GM23338 (cell line): ENCODE measurements at regions not wholly inside any gene's neighbourhood (a gene's known extent, or its start where the extent isn't known, plus 50 kb on each side); places are given as distances from the start of the nearest gene placed in this dataset.
A peak's percentile ranks its signal among the peaks of the same experiment; 100 is the strongest.

Experiments
- ATAC-seq: fragments of 200-7000 bp; cut with Tn5 transposase; 3 replicates; pipeline ENCODE4 v1.9.1; 2020
- DNase-seq: peaks from one replicate; pipeline ENCODE4 v3.0.0-alpha.2; 2015; ENCODE audit warnings: low spot score
- H2AFZ ChIP-seq: fragments of 200-600 bp; sonication (generic); 2 replicates; pipeline ENCODE4 v1.8.0; 2016; ENCODE audit warnings: antibody characterized with exemption, mild to moderate bottlenecking, moderate library complexity
- H3F3A ChIP-seq: fragments of 200-600 bp; sonication (generic); replicated peaks from 2 replicates; pipeline ENCODE4 v1.8.0; 2017; ENCODE audit warnings: antibody characterized with exemption, mixed run types, low read depth
- H3K27ac ChIP-seq: fragments of 200-600 bp; sonication (generic); 2 replicates; pipeline ENCODE4 v1.6.1; 2016; ENCODE audit warnings: low read depth
- H3K27me3 ChIP-seq: fragments of 200-600 bp; sonication (generic); 2 replicates; pipeline ENCODE4 v1.8.0; 2016; ENCODE audit warnings: mild to moderate bottlenecking, mixed run types, moderate library complexity; ENCODE audit not compliant: insufficient read depth
- H3K36me3 ChIP-seq: fragments of 200-600 bp; sonication (generic); 2 replicates; pipeline ENCODE4 v1.8.0; 2016; ENCODE audit warnings: mild to moderate bottlenecking; ENCODE audit not compliant: insufficient read depth
- H3K4me1 ChIP-seq: fragments of 200-600 bp; sonication (generic); 2 replicates; pipeline ENCODE4 v1.8.0; 2016; ENCODE audit warnings: mild to moderate bottlenecking, moderate library complexity; ENCODE audit not compliant: insufficient read depth
- H3K4me2 ChIP-seq: fragments of 200-600 bp; sonication (generic); 2 replicates; pipeline ENCODE4 v1.7.1; 2017; ENCODE audit warnings: mixed run types
- H3K4me3 ChIP-seq: fragments of 200-600 bp; sonication (generic); 2 replicates; pipeline ENCODE4 v1.6.1; 2016; ENCODE audit warnings: mixed run types
- H3K79me2 ChIP-seq: fragments of 200-600 bp; sonication (generic); replicated peaks from 2 replicates; pipeline ENCODE4 v1.8.0; 2017; ENCODE audit warnings: mild to moderate bottlenecking; ENCODE audit not compliant: insufficient read depth
- H3K9me2 ChIP-seq: fragments of 200-600 bp; sonication (generic); 2 replicates; pipeline ENCODE4 v1.8.0; 2017; ENCODE audit not compliant: insufficient read depth
- H4K20me1 ChIP-seq: fragments of 200-600 bp; sonication (generic); replicated peaks from 2 replicates; pipeline ENCODE4 v1.8.0; 2017; ENCODE audit warnings: mild to moderate bottlenecking; ENCODE audit not compliant: insufficient read depth
- H3K27ac Mint-ChIP-seq: 2 replicates; pipeline ENCODE4 v1.8.0; 2020; ENCODE audit warnings: inconsistent platforms, mild to moderate bottlenecking, moderate library complexity, mixed read lengths
- H3K27me3 Mint-ChIP-seq: 3 replicates; pipeline ENCODE4 v1.8.0; 2022; ENCODE audit warnings: low read depth, mild to moderate bottlenecking, moderate library complexity, mixed read lengths, inconsistent platforms; ENCODE audit not compliant: insufficient read depth, poor library complexity
- H3K36me3 Mint-ChIP-seq: 3 replicates; pipeline ENCODE4 v1.8.0; 2021; ENCODE audit warnings: low read depth, mild to moderate bottlenecking, inconsistent platforms, moderate library complexity, mixed read lengths
- H3K4me1 Mint-ChIP-seq: 3 replicates; pipeline ENCODE4 v1.8.0; 2020; ENCODE audit warnings: mild to moderate bottlenecking, inconsistent platforms, mixed read lengths
- H3K4me3 Mint-ChIP-seq: 3 replicates; pipeline ENCODE4 v1.8.0; 2021; ENCODE audit warnings: moderate library complexity, mild to moderate bottlenecking, inconsistent platforms, mixed read lengths
- H3K9me3 Mint-ChIP-seq: 3 replicates; pipeline ENCODE4 v1.8.0; 2020; ENCODE audit warnings: moderate library complexity, mild to moderate bottlenecking, inconsistent platforms, mixed read lengths
- CREB1 ChIP-seq: fragments of 250-450 bp; sonication (Bioruptor Pico); IDR thresholded peaks from 2 replicates; pipeline ENCODE4 v1.5.0; 2020; ENCODE audit warnings: low read depth, mild to moderate bottlenecking, moderate library complexity
- EZH2phosphoT487 ChIP-seq: fragments of 200-600 bp; sonication (generic); IDR thresholded peaks from one replicate; pipeline ENCODE4 v1.8.1; 2018; ENCODE audit warnings: antibody characterized with exemption; ENCODE audit not compliant: unreplicated experiment
- JUNB ChIP-seq: IDR thresholded peaks from one replicate; pipeline ENCODE4 v1.6.1; 2016; ENCODE audit warnings: antibody characterized with exemption; ENCODE audit not compliant: unreplicated experiment
- STAT1 ChIP-seq: IDR thresholded peaks from one replicate; pipeline ENCODE4 v1.6.1; 2016; ENCODE audit warnings: antibody characterized with exemption; ENCODE audit not compliant: unreplicated experiment
- ZNF114 ChIP-seq: fragments of 250-450 bp; sonication (Bioruptor Pico); IDR thresholded peaks from 2 replicates; pipeline ENCODE4 v1.5.0; 2020; ENCODE audit warnings: mild to moderate bottlenecking, moderate library complexity
- ZNF331 ChIP-seq: fragments of 250-450 bp; sonication (Bioruptor Pico); IDR thresholded peaks from 2 replicates; pipeline ENCODE4 v1.5.0; 2020; ENCODE audit warnings: low read depth, mild to moderate bottlenecking, moderate library complexity
- TF ChIP-seq, protein P1 (sequence below), 2 experiments: fragments of 200-600 bp in 1 of 2; sonication (generic) in 1 of 2; conservative IDR thresholded peaks; 2 replicates each; pipeline versions ENCODE4 v1.5.1 to v1.6.1; 2016 to 2017; ENCODE audit warnings: antibody characterized with exemption in 2 of 2, low read depth in 2 of 2, mild to moderate bottlenecking in 2 of 2, moderate library complexity in 1 of 2
- TF ChIP-seq, protein P2 (sequence below): IDR thresholded peaks from 2 replicates; pipeline ENCODE4 v1.6.1; 2016; ENCODE audit warnings: antibody characterized with exemption

DNA sequence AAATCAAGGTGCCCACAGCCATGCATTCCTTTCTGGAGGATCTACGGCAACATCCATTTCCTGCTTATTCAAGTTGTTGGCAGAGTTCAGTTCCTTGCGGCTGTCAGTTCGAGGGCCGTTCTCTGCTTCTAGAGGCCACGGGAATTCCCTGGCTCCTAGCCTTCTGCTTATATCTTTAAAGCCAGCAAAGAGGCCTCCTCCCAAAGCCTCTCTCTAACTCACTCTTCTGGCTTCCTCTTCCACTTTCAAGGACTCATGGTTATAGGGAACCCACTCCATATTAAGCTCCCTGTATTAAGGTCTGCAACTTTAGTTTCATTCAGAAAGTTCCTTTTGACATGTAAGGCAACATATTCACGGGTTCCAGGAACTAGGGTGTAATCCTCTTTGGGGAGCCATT lies 150.1 kb upstream of the RMP24 start:
- Histone ChIP-seq H3F3A (no peaks in the 10 kb centered on the region), H3K79me2 (no peaks in the 10 kb centered on the region), H3K4me2 (no peak overlapping the region), H3K27ac (no peak overlapping the region), H3K4me1 (peaks cover 23% of the 10 kb centered on the region), H3K36me3 (no peaks in the 10 kb centered on the region), H3K9me2 (0 out of 2 replicates have a peak, but pooled peaks cover 2% of the 10 kb centered on the region), H3K27me3 (no peaks in the 10 kb centered on the region), H2AFZ (no peak overlapping the region), H4K20me1 (no peaks in the 10 kb centered on the region), H3K4me3 (no peak overlapping the region)
- H3K4me1 Mint-ChIP-seq: peaks cover 32% of the 10 kb centered on the region
- no peak for ATAC-seq
- peaks cover 5% of the 10 kb centered on the region; the same call in 2 of the 3 replicates for H3K36me3 Mint-ChIP-seq
- H3K4me3 Mint-ChIP-seq: no peak overlapping the region
- DNase-seq: peak; percentile 27
- H3K27ac Mint-ChIP-seq: no peak overlapping the region
- no peaks in the 10 kb centered on the region for H3K27me3 Mint-ChIP-seq
- H3K9me3 Mint-ChIP-seq: peaks cover 7% of the 10 kb centered on the region; the same call in 2 of the 3 replicates
- TF ChIP-seq ZNF114 (CRISPR knock-in tag) (no peak), CREB1 (CRISPR knock-in tag) (no peak), EZH2phosphoT487 (no peak)
- TF ChIP-seq, protein P1, sequence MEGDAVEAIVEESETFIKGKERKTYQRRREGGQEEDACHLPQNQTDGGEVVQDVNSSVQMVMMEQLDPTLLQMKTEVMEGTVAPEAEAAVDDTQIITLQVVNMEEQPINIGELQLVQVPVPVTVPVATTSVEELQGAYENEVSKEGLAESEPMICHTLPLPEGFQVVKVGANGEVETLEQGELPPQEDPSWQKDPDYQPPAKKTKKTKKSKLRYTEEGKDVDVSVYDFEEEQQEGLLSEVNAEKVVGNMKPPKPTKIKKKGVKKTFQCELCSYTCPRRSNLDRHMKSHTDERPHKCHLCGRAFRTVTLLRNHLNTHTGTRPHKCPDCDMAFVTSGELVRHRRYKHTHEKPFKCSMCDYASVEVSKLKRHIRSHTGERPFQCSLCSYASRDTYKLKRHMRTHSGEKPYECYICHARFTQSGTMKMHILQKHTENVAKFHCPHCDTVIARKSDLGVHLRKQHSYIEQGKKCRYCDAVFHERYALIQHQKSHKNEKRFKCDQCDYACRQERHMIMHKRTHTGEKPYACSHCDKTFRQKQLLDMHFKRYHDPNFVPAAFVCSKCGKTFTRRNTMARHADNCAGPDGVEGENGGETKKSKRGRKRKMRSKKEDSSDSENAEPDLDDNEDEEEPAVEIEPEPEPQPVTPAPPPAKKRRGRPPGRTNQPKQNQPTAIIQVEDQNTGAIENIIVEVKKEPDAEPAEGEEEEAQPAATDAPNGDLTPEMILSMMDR (conservative IDR thresholded peaks at IDR 0.05; ENCODE audit: low read depth in 2 of 2): no peak
- TF ChIP-seq, protein P2, sequence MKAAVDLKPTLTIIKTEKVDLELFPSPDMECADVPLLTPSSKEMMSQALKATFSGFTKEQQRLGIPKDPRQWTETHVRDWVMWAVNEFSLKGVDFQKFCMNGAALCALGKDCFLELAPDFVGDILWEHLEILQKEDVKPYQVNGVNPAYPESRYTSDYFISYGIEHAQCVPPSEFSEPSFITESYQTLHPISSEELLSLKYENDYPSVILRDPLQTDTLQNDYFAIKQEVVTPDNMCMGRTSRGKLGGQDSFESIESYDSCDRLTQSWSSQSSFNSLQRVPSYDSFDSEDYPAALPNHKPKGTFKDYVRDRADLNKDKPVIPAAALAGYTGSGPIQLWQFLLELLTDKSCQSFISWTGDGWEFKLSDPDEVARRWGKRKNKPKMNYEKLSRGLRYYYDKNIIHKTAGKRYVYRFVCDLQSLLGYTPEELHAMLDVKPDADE: no peak

DNA sequence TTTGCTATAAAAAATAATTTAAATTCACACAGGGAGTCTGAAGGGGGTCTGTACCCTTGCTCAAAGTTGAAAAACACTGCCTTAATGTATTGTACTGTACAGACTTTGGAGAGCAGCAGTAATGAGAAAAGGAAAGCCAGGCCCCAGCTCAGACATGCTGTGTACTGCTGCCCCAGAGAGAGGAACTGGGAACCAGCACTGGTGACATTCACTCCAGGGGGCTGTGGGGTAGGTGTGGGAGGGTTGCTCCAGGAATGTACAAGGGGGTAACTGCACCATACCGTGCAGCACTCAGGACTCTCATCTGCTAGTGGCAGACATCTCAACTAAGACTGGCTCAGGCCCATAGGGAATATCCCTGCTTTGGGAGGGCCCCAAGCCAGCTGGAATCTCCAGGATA lies 146.0 kb upstream of the RMP24 start:
- Histone ChIP-seq H4K20me1 (no peaks in the 10 kb centered on the region), H3K9me2 (peaks cover 16% of the 10 kb centered on the region), H3K27me3 (no peaks in the 10 kb centered on the region), H3K79me2 (no peaks in the 10 kb centered on the region), H3K4me1 (peaks cover 31% of the 10 kb centered on the region), H3F3A (peaks cover 15% of the 10 kb centered on the region), H3K27ac (peak overlapping the region; percentile 85), H3K4me2 (no peak overlapping the region), H3K4me3 (no peak overlapping the region), H3K36me3 (peaks cover 5% of the 10 kb centered on the region), H2AFZ (no peak overlapping the region)
- Mint-ChIP-seq H3K27ac (peak overlapping the region; percentile 99), H3K27me3 (peaks cover 8% of the 10 kb centered on the region), H3K4me3 (no peak overlapping the region), H3K9me3 (peaks cover 40% of the 10 kb centered on the region), H3K4me1 (peaks cover 45% of the 10 kb centered on the region), H3K36me3 (peaks cover 36% of the 10 kb centered on the region)
- ATAC-seq (no peak; the same call in 1 of the 3 replicates), DNase-seq (no peak)
- TF ChIP-seq ZNF331 (CRISPR knock-in tag) (no peak), STAT1 (no peak), EZH2phosphoT487 (no peak), CREB1 (CRISPR knock-in tag) (no peak), JUNB (no peak)
- TF ChIP-seq, protein P2: no peak
